Chondrocyte (in vitro differentiated cells): ENCODE measurements at regions not wholly inside any gene's neighbourhood (a gene's known extent, or its start where the extent isn't known, plus 50 kb on each side); places are given as distances from the start of the nearest gene placed in this dataset.

Source experiments
- DNase-seq: peaks from one replicate; pipeline ENCODE4 v3.0.0; 2021; ENCODE audit warnings: mixed read lengths, low spot score
- H3K27ac Mint-ChIP-seq: one replicate; pipeline ENCODE4 v1.8.0; 2021; ENCODE audit warnings: mild to moderate bottlenecking, moderate library complexity, mixed read lengths; ENCODE audit not compliant: unreplicated experiment
- H3K27me3 Mint-ChIP-seq: 2 replicates; pipeline ENCODE4 v1.8.0; 2021; ENCODE audit warnings: low read depth, mixed read lengths
- H3K36me3 Mint-ChIP-seq: 2 replicates; pipeline ENCODE4 v1.8.0; 2021; ENCODE audit warnings: low read depth, mixed read lengths
- H3K4me1 Mint-ChIP-seq: 2 replicates; pipeline ENCODE4 v1.8.0; 2021; ENCODE audit warnings: low read depth, mild to moderate bottlenecking, mixed read lengths
- H3K4me3 Mint-ChIP-seq: one replicate; pipeline ENCODE4 v1.8.0; 2021; ENCODE audit warnings: mild to moderate bottlenecking, moderate library complexity, mixed read lengths; ENCODE audit not compliant: unreplicated experiment
- H3K9me3 Mint-ChIP-seq: 2 replicates; pipeline ENCODE4 v1.8.0; 2021; ENCODE audit warnings: low read depth, mixed read lengths
- TF ChIP-seq, protein P1 (sequence below): fragments of 200-600 bp; sonication (generic); IDR thresholded peaks from 2 replicates; pipeline ENCODE4 v1.5.0; 2021; ENCODE audit warnings: antibody characterized with exemption, mild to moderate bottlenecking, moderate library complexity

DNA sequence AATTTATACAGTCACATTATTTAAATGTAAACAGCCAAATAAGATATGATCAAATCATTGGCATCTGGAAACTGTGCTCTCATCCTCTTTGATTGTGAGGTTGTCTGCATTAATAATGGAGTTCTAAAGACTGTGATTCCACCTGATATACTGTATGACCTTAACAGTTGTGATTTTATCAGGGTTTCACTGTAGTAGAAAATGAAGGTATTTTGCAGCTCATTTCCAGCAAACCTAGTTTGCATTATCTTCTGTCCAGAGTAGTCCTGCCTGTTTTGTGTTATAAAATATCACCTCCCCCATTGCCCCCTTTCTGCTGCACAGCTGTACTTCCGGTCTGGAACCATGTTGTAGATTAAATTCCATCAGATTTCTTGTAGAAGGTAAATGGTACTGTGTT lies 731.6 kb upstream of the FANCL start:
- H3K36me3 Mint-ChIP-seq: no peaks in the 10 kb centered on the region
- H3K9me3 Mint-ChIP-seq: no peaks in the 10 kb centered on the region
- H3K4me1 Mint-ChIP-seq: peaks cover 28% of the 10 kb centered on the region
- DNase-seq: no peak
- TF ChIP-seq, protein P1, sequence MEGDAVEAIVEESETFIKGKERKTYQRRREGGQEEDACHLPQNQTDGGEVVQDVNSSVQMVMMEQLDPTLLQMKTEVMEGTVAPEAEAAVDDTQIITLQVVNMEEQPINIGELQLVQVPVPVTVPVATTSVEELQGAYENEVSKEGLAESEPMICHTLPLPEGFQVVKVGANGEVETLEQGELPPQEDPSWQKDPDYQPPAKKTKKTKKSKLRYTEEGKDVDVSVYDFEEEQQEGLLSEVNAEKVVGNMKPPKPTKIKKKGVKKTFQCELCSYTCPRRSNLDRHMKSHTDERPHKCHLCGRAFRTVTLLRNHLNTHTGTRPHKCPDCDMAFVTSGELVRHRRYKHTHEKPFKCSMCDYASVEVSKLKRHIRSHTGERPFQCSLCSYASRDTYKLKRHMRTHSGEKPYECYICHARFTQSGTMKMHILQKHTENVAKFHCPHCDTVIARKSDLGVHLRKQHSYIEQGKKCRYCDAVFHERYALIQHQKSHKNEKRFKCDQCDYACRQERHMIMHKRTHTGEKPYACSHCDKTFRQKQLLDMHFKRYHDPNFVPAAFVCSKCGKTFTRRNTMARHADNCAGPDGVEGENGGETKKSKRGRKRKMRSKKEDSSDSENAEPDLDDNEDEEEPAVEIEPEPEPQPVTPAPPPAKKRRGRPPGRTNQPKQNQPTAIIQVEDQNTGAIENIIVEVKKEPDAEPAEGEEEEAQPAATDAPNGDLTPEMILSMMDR: no peak
- no peaks in the 10 kb centered on the region for H3K27me3 Mint-ChIP-seq
- H3K4me3 Mint-ChIP-seq: no peak overlapping the region
- no peak overlapping the region for H3K27ac Mint-ChIP-seq

DNA sequence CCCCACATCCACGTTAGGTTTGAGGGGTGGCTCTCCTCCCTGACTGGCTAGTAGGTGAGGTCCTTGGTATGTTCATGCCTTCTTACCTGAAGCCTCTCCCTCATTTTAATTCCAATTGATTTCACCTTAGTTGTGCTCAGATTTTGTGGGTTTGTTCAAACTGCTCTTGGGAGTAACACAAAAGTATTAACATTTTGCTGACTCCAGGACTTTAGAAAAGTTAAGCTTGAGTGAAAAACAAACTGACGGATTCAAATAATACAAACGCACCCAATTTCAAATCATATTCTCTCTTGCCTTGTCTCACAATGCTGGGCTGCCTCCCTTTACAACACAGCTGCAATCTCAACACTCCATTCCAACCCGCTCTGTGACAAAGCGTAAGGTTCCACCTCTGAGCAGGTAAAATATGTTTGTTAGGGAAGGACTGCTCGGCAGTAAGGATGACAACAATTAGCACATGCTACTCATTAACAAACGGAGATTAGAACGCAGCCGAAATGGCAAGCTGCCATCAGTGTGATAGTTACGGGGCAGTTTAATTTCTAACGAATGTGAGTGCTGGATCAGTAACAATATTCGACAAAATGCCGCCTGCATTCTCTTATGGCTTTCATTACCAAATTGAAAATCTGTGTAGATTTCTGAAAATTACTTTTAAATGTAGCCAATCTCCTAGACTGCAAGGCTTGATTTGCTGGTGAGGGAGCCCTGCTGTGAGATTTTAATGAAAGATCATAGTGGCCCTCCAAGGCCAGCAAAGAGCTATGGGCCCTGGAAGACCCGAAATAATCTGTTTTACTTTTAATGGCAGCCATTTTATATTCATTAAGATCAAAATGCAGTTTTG lies 730.6 kb upstream of the FANCL start:
- TF ChIP-seq, protein P1: no peak
- no peak for DNase-seq
- H3K4me3 Mint-ChIP-seq: no peak overlapping the region
- no peaks in the 10 kb centered on the region for H3K27me3 Mint-ChIP-seq
- H3K4me1 Mint-ChIP-seq: peaks cover 31% of the 10 kb centered on the region
- H3K36me3 Mint-ChIP-seq: no peaks in the 10 kb centered on the region
- no peak overlapping the region for H3K27ac Mint-ChIP-seq
- H3K9me3 Mint-ChIP-seq: no peaks in the 10 kb centered on the region

DNA sequence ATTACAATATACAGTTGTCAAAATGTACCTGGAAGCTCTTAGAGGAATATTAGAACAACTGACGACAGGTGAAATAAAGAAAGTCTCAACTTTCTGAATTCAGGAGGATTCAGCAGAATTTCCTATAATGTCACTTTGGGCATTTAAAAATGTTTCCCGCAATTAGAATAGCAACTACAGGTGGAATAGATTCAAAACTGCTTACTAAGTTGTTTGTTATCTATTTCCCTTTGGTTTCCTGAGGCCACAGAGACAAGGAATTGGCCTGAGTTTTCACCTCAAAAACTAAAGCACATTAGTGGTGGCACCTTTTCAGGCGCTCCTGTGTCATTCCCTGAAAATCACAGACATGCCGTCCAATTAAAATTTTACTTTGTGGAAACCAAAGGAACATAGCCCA lies 729.2 kb upstream of the FANCL start:
- TF ChIP-seq, protein P1: no peak
- no peaks in the 10 kb centered on the region for H3K36me3 Mint-ChIP-seq
- no peak overlapping the region for H3K4me3 Mint-ChIP-seq
- DNase-seq: no peak
- H3K4me1 Mint-ChIP-seq: peaks cover 33% of the 10 kb centered on the region
- H3K27ac Mint-ChIP-seq: no peak overlapping the region
- no peaks in the 10 kb centered on the region for H3K9me3 Mint-ChIP-seq
- H3K27me3 Mint-ChIP-seq: no peaks in the 10 kb centered on the region

DNA sequence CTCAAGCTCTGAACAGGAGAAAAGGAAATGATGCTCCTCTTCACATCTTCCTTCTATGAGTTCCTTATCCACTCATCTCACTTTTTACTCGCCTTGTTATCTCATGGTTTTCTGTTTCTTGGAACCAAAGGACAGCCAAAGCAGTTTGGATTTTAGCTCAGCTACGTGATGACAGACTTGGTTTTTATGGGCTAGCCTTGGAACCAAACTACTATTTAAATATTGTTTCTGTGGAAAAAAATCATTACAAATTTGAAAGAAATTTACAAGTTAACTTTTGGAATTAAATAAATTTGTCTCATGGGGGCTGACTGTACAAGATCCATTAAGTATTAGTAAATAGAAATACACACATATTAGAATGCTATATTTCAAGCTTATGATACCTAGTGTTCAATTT lies 727.8 kb upstream of the FANCL start:
- H3K9me3 Mint-ChIP-seq: no peaks in the 10 kb centered on the region
- TF ChIP-seq, protein P1: no peak
- H3K4me3 Mint-ChIP-seq: no peak overlapping the region
- H3K27me3 Mint-ChIP-seq: no peaks in the 10 kb centered on the region
- peaks cover 32% of the 10 kb centered on the region for H3K4me1 Mint-ChIP-seq
- no peak for DNase-seq
- H3K27ac Mint-ChIP-seq: no peak overlapping the region
- no peaks in the 10 kb centered on the region for H3K36me3 Mint-ChIP-seq

DNA sequence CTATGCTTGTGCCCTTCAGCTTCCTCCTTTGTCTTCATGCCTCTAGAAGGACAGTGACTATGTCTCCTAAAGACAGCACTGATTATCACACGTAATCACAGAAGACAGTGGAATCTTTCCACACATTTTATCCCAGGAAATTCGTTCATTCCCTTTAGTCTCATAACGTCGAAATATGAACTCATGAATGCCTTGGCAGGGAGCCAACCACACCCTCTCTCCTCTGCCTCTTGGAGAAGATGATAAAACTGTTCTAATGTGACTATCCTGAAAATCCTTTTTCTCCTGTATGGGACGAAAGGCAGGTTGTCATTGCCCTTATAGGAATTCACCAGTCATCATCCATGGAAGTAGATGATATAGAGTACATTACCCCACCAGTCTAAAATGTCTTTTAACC lies 726.6 kb upstream of the FANCL start:
- Mint-ChIP-seq H3K9me3 (no peaks in the 10 kb centered on the region), H3K36me3 (no peaks in the 10 kb centered on the region), H3K27ac (no peak overlapping the region), H3K4me1 (peaks cover 22% of the 10 kb centered on the region), H3K27me3 (no peaks in the 10 kb centered on the region), H3K4me3 (no peak overlapping the region)
- TF ChIP-seq, protein P1: no peak
- DNase-seq: no peak
